RWPE1 (cell line): ENCODE measurements at regions not wholly inside any gene's neighbourhood (a gene's known extent, or its start where the extent isn't known, plus 50 kb on each side); places are given as distances from the start of the nearest gene placed in this dataset.
A peak's percentile ranks its signal among the peaks of the same experiment; 100 is the strongest.

ENCODE experiments used
- CTCF ChIA-PET: fragments of 350-600 bp; sonication (Branson Sonifier 250); formaldehyde crosslinking; extraction: SDS; loops from one replicate; lab custom pipeline; 2021; lab: Yijun Ruan, JAX
- POLR2A ChIA-PET: fragments of 400-600 bp; formaldehyde crosslinking; extraction: SDS; loops from one replicate; lab custom pipeline; 2020; ENCODE audit warnings: antibody characterized with exemption; ENCODE audit not compliant: low non-redundant PET; lab: Yijun Ruan, JAX
- DNase-seq: peaks from one replicate; pipeline ENCODE4 v3.0.0; 2012; ENCODE audit warnings: low spot score
- H3K27ac ChIP-seq: fragments of 450-650 bp; 2 replicates; pipeline ENCODE4 v1.5.1; 2017
- CTCF ChIP-seq: fragments of 450-650 bp; conservative IDR thresholded peaks from 2 replicates; pipeline ENCODE4 v1.5.1; 2017; ENCODE audit warnings: low read depth, mild to moderate bottlenecking

- peak; percentile 42 for DNase-seq
- ChIA-PET POLR2A (no interaction called here), CTCF (interaction anchor here (0.7 kb wide), 2 partner anchors 13 to 280 kb away, joined by 3 to 4 read pairs; no protein-coding TSS in a partner anchor)
- 0 out of 2 replicates have a peak, but pooled peaks have one; percentile 7 for TF ChIP-seq CTCF
- no peak overlapping the region for H3K27ac ChIP-seq
These were observed 221.5 kb upstream of the SLC35G4 start for GRCh38 chr18:11387880-11388279.

DNA sequence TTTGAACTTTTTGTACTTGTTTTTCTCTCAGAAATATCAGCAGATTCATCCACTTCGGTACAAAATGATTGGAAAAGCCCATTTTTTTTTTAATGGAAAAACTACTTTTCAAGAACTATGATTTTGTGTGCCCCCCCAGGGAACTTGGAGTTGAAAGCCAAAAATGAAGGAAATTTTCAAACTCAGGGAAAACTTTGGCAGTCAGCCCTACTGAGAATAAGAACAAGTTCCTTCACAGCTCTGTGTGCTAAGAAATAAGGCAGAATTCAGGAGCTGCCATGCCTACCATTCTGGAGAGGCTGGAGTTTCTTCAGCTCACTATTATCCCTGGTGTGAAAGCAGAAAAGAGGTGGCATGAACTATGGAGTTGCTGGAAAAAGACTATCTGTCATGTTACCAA is 226.0 kb upstream of the SLC35G4 start:
- no peak overlapping the region for H3K27ac ChIP-seq
- TF ChIP-seq CTCF, result no peak
- DNase-seq, result no peak
- ChIA-PET POLR2A (no interaction called here), CTCF (no interaction called here)

DNA sequence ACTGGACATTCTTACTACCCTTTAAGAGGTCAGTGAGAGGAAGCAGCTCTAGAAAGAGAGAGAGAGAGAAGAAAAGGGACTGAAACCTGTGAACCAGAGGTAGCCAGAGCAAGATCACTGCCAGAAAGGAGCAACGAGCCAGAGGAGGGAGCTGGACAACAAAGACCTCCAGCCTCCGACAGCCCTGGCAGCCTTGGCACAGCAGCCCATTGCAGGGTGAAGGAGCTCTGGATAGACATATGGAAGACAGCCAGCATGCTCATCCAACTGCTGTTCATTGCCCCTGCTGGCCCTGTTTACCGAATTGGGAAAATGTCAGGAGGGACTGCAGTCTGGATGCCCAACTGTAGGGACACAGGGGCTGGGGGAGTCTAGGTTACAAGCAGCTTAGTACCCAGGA is 228.4 kb upstream of the SLC35G4 start:
- POLR2A ChIA-PET, result no interaction called here
- CTCF ChIA-PET, result no interaction called here

GRCh38 chr18:11379660-11380059 is 229.7 kb upstream of the SLC35G4 start:
- CTCF ChIA-PET, result interaction anchor here (1.3 kb wide), 1 partner anchor 69 kb away, joined by 4 read pairs; no protein-coding TSS in a partner anchor
- DNase-seq, result no peak
- TF ChIP-seq CTCF, result no peak
- POLR2A ChIA-PET, result no interaction called here
- no peak overlapping the region for H3K27ac ChIP-seq

More for the DNA sequence above, 228.4 kb upstream of the SLC35G4 start:
- no peak for TF ChIP-seq CTCF
- no peak for DNase-seq
- no peak overlapping the region for H3K27ac ChIP-seq

DNA sequence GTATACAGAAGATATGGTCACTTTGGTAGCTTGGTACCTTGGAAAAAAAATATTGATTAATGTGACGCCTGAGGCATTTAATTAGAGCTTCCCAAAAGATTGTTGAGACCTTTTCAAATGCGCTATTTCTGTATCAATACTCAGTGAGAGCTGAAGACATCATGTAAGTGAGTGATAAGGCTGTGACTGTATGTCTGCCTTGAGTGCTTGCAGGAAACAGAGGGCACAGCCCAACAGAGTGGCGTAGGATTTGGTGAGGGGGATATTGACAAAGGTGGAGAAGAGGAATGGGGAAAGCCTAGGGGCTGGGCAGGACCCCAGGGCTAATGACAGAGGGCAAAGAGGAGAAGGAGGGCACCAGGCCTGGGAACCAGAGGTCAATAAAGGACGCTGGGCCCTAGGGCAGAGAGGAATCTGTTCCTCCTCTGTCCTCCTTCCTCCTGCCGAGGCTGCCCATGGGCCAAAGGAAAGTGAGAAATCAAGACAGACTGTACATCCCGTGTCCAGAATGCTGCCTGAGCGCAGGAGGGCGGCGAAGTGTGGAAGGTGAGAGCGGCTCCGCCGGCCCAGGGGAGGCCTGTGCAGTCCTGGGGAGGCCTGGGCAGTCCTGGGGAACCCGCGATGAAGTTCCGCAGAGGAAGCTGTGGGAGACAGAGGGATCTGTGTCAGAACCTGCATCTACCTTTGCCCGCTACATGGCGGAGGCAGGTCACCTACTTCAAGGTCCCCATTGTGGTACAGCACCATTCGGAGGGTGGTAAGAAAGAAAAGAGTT is 228.6 kb upstream of the PIEZO2 start:
- ChIA-PET POLR2A (no interaction called here), CTCF (interaction anchor here (0.6 kb wide), 1 partner anchor 212 kb away, joined by 6 read pairs; no protein-coding TSS in a partner anchor)
- no peak for TF ChIP-seq CTCF
- H3K27ac ChIP-seq, result no peak overlapping the region
- no peak for DNase-seq

GRCh38 chr18:11372163-11372562 is 222.8 kb upstream of the PIEZO2 start:
- ChIA-PET CTCF (interaction anchor here (0.6 kb wide), 1 partner anchor 22 kb away, joined by 3 read pairs; no protein-coding TSS in a partner anchor), POLR2A (no interaction called here)
- H3K27ac ChIP-seq, result no peak overlapping the region
- DNase-seq, result no peak
- TF ChIP-seq CTCF, result no peak
